ENCODE measurements at regions not wholly inside any gene's neighbourhood (a gene's known extent, or its start where the extent isn't known, plus 50 kb on each side); places are given as distances from the start of the nearest gene placed in this dataset.

DNA sequence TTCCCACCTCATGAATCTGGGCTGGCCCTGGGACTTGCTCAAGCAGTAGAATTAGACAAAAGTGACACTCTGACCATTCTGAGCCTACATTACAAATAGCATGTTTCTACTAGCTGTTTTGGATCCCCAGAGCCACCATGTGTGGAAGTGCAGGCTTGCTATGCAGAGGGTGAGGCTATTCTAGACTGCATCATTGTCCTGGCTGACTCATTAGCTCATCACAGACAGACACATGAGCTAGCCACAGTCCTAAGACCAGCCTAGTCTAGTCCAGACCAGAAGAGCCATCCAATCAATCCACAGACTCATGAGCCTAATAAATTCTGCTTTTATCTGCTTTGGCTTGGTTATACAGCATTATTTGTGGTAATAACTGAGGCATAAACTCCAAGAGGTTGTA is 351.9 kb downstream of the PRELID2 start:
- no peak overlapping the region for H3K4me3 ChIP-seq (ENCODE audit: low read depth, low read length)
- TF ChIP-seq, protein P1, sequence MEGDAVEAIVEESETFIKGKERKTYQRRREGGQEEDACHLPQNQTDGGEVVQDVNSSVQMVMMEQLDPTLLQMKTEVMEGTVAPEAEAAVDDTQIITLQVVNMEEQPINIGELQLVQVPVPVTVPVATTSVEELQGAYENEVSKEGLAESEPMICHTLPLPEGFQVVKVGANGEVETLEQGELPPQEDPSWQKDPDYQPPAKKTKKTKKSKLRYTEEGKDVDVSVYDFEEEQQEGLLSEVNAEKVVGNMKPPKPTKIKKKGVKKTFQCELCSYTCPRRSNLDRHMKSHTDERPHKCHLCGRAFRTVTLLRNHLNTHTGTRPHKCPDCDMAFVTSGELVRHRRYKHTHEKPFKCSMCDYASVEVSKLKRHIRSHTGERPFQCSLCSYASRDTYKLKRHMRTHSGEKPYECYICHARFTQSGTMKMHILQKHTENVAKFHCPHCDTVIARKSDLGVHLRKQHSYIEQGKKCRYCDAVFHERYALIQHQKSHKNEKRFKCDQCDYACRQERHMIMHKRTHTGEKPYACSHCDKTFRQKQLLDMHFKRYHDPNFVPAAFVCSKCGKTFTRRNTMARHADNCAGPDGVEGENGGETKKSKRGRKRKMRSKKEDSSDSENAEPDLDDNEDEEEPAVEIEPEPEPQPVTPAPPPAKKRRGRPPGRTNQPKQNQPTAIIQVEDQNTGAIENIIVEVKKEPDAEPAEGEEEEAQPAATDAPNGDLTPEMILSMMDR (conservative IDR thresholded peaks at IDR 0.05; ENCODE audit: low read depth, low read length), result no peak
- peak; percentile 53 for DNase-seq (ENCODE audit: low read depth)

DNA sequence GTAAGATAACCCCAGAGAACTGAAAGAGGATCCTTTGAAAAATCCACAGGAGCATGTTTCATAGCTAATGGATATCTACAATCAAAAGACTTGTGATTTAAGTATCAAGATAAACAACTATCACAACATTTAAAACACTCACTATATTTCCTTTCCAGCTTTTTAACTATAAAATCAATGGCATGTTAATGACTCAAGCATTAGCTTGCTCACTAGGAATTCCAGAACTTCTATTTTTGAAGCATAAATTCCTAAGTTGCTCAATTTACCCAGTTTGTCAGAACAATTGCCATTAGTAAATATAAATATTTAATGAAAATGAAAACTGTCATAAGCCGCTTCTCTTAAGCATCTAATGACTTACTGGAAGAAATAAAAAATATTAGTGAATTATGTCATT is 355.3 kb downstream of the PRELID2 start:
- no peak overlapping the region for H3K4me3 ChIP-seq (ENCODE audit: low read depth, low read length)
- peak; percentile 51 for DNase-seq (ENCODE audit: low read depth)
- TF ChIP-seq, protein P1 (conservative IDR thresholded peaks at IDR 0.05; ENCODE audit: low read depth, low read length), result no peak

DNA sequence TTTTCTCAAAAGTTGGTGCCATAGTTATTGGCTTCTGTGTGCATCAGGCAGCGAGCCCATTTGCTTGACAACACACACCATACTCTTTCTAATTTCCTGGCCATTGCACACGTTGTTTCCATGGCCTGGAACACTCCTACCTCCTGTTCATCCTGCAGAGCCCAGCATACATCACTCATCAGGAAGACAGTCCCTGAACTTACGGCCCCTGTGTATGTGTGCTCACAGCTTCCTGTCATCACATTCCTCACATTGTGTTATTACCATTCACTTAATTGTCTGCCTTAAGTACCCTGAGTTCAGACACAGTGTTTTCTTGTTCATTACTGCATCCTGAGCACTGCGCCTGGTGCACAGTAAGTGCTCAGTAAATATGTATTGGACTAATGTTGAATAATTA is 355.9 kb downstream of the PRELID2 start:
- TF ChIP-seq, protein P1 (conservative IDR thresholded peaks at IDR 0.05; ENCODE audit: low read depth, low read length), result no peak
- no peak overlapping the region for H3K4me3 ChIP-seq (ENCODE audit: low read depth, low read length)
- peak; percentile 55 for DNase-seq (ENCODE audit: low read depth)

DNA sequence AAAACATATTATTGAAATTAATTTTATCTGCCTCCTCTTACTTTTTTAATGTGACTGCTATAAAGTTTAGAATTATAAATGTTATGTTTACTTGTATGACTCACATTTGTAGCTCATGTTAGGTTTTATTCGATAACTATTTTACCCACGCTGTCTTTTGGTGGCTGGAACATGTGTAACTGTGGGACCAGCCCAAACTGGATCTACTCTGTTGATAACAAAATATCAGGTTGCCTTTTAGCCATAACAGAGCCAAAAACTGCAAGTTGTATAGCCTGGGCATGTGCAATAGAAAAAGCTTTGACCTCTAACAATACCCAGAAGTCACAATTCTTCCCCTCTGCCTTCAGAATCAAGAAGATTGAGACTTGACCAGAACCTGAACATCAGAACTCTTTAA is 356.5 kb downstream of the PRELID2 start:
- no peak overlapping the region for H3K4me3 ChIP-seq (ENCODE audit: low read depth, low read length)
- DNase-seq (ENCODE audit: low read depth), result peak; percentile 58

DNA sequence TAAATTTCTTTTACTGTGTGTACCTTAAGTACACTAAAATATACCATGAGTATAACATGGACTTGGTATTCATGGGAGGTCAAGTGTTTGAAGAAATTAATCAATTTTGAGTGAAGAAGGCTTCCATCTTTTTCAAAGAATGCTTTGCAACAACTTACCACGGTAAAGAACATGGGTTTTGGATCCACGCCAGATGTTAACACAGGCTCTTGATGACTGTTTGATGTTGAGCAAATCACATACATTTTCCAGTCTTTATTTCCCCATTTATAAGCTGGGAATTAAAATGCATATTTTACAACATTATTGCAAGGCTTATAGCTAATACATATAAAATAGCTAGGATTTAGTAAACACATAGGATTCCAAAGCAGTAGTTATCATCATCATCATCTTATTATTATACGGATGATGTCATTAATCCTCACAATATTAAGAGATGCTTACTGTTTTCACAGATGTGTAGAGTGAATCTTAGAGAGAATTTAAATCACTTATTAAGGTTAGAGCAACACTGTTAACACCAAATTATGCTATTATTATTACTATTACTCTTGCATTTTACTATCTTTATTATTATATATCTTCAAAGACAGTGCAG is 362.0 kb downstream of the PRELID2 start:
- no peak overlapping the region for H3K4me3 ChIP-seq (ENCODE audit: low read depth, low read length)
- peak; percentile 64 for DNase-seq (ENCODE audit: low read depth)
- TF ChIP-seq, protein P1 (conservative IDR thresholded peaks at IDR 0.05; ENCODE audit: low read depth, low read length), result no peak

More for the DNA sequence above, 356.5 kb downstream of the PRELID2 start:
- TF ChIP-seq, protein P1 (conservative IDR thresholded peaks at IDR 0.05; ENCODE audit: low read depth, low read length), result no peak

DNA sequence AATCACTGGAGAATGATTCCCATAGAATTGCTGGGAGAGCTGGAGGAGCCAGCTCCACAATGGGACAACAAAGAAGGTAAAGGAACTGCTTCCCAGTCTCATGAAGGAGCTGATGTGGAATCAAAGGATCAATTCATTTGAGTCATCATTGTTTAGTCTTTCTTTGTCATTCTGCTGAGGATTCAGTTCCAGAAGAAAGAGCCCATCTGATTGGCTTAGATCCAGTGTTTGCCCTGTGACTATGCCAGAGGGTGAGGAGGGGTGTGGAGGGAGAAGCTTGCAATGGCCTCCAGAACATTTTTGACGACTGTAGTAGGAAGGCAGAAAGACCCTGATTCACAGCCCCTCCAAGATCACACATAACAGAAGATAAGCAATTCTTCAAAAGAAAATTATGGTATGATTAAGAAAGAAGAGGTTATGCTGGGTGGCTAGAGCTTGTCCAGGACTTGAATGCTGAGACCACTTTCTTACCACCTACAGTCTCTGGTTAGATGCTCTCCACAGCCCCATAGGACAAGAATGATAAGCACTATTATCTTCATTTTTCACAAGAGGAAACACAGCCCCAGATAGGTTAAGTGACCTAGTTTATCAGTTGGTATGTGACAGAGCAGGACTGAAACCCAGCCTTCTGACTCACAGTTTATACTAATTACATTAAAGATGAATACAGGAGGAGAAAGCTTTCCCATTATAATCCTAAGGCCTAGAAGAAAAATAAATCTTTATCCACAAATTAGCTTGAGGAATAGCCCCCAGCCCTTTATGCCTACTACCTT is 363.1 kb downstream of the PRELID2 start:
- no peak overlapping the region for H3K4me3 ChIP-seq (ENCODE audit: low read depth, low read length)
- TF ChIP-seq, protein P1 (conservative IDR thresholded peaks at IDR 0.05; ENCODE audit: low read depth, low read length), result no peak
- DNase-seq (ENCODE audit: low read depth), result no peak

DNA sequence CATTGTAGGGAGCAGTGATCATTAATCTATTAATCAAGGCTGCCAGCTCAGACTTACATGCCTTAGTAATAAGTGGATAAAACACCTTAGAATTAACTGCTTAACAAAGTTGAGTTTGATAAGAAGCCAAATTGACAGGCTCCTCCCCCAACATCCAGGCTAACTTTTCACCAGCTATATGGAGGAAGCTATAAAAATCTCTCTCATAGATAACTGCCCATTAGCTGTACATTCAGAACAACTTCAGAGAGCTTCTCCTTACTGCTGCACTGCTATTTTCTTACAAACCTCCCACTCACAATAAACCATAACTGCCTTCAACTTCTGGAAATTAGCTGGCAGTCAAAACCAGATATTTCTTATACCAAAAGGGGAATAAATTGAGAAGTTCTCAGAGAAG is 364.1 kb downstream of the PRELID2 start:
- DNase-seq (ENCODE audit: low read depth), result no peak
- no peak overlapping the region for H3K4me3 ChIP-seq (ENCODE audit: low read depth, low read length)
- TF ChIP-seq, protein P1 (conservative IDR thresholded peaks at IDR 0.05; ENCODE audit: low read depth, low read length), result no peak

All from choroid plexus epithelial cell (primary cell).